HEK293 (cell line): ENCODE measurements at regions not wholly inside any gene's neighbourhood (a gene's known extent, or its start where the extent isn't known, plus 50 kb on each side); places are given as distances from the start of the nearest gene placed in this dataset.
"Not testable (repeated sequence)": the region's sequence is repeated elsewhere in the genome, so short reads cannot be mapped to it uniquely, and the experiment has no call there.

ENCODE experiments used
- CTCF ChIA-PET: fragments of 350-600 bp; formaldehyde crosslinking; extraction: SDS; loops from one replicate; lab custom pipeline; 2021; ENCODE audit warnings: antibody characterized with exemption; lab: Yijun Ruan, JAX
- POLR2A ChIA-PET: fragments of 300-600 bp; formaldehyde crosslinking; extraction: SDS; loops from one replicate; lab custom pipeline; 2020; ENCODE audit warnings: antibody characterized with exemption, inconsistent platforms; lab: Yijun Ruan, JAX
- H3K27ac ChIP-seq: fragments of 200-500 bp; sonication (Bioruptor generic); 2 replicates; pipeline ENCODE4 v1.5.1; 2014; ENCODE audit warnings: low read depth, low read length, control low read depth, inconsistent platforms; ENCODE audit errors: extremely low read depth
- H3K36me3 ChIP-seq, 2 experiments: fragments of 200-500 bp in 1 of 2; sonication (Bioruptor generic) in 1 of 2; 1 replicate in 1 of 2; 2 replicates in 1 of 2; pipeline ENCODE4 v1.5.1; 2014 to 2017; ENCODE audit warnings: inconsistent platforms in 2 of 2, low read length in 2 of 2; ENCODE audit not compliant: control insufficient read depth in 2 of 2, insufficient read depth in 1 of 2
- H3K4me1 ChIP-seq: fragments of 200-500 bp; sonication (Bioruptor generic); 2 replicates; pipeline ENCODE4 v1.5.1; 2014; ENCODE audit warnings: mild to moderate bottlenecking, low read length, inconsistent platforms; ENCODE audit not compliant: control insufficient read depth, insufficient read depth
- H3K4me3 ChIP-seq: 2 replicates; pipeline ENCODE4 v1.5.1; 2011; ENCODE audit warnings: low read depth, mild to moderate bottlenecking, control low read depth, low read length, moderate library complexity
- H3K9me3 ChIP-seq: fragments of 200-500 bp; sonication (Bioruptor generic); 2 replicates; pipeline ENCODE4 v1.5.1; 2014; ENCODE audit warnings: low read depth, low read length, inconsistent platforms; ENCODE audit not compliant: control insufficient read depth, insufficient read depth
- KLF1 ChIP-seq: fragments of 450-650 bp; formaldehyde crosslinking; IDR thresholded peaks from 2 replicates; pipeline ENCODE4 v1.5.1; 2016; ENCODE audit warnings: missing biosample characterization, missing genetic modification characterization
- KLF9 ChIP-seq: fragments of 450-650 bp; formaldehyde crosslinking; IDR thresholded peaks from 2 replicates; pipeline ENCODE4 v1.5.1; 2016; ENCODE audit warnings: missing biosample characterization, missing genetic modification characterization, low read depth
- MYNN ChIP-seq: fragments of 450-650 bp; formaldehyde crosslinking; IDR thresholded peaks from 2 replicates; pipeline ENCODE4 v1.5.1; 2016; ENCODE audit warnings: missing biosample characterization, missing genetic modification characterization, borderline replicate concordance
- ZFP41 ChIP-seq: fragments of 450-650 bp; formaldehyde crosslinking; IDR thresholded peaks from 2 replicates; pipeline ENCODE4 v1.5.1; 2016; ENCODE audit warnings: missing biosample characterization, missing genetic modification characterization, borderline replicate concordance
- ZNF10 ChIP-seq: fragments of 450-650 bp; formaldehyde crosslinking; IDR thresholded peaks from 2 replicates; pipeline ENCODE4 v1.5.1; 2017; ENCODE audit warnings: missing biosample characterization, missing genetic modification characterization
- ZNF112 ChIP-seq: fragments of 450-650 bp; formaldehyde crosslinking; IDR thresholded peaks from 2 replicates; pipeline ENCODE4 v1.5.0; 2017; ENCODE audit warnings: missing biosample characterization, missing genetic modification characterization
- ZNF114 ChIP-seq: fragments of 450-650 bp; formaldehyde crosslinking; IDR thresholded peaks from 2 replicates; pipeline ENCODE4 v1.5.0; 2017; ENCODE audit warnings: missing biosample characterization, missing genetic modification characterization
- ZNF132 ChIP-seq: fragments of 450-650 bp; formaldehyde crosslinking; IDR thresholded peaks from 2 replicates; pipeline ENCODE4 v1.5.1; 2017; ENCODE audit warnings: missing biosample characterization, missing genetic modification characterization, borderline replicate concordance
- ZNF280C ChIP-seq: fragments of 450-650 bp; formaldehyde crosslinking; IDR thresholded peaks from 2 replicates; pipeline ENCODE4 v1.5.1; 2016; ENCODE audit warnings: missing biosample characterization, missing genetic modification characterization
- ZNF555 ChIP-seq: fragments of 450-650 bp; formaldehyde crosslinking; conservative IDR thresholded peaks from 2 replicates; pipeline ENCODE4 v1.5.1; 2017; ENCODE audit warnings: missing biosample characterization, mild to moderate bottlenecking, missing genetic modification characterization, inconsistent platforms
- ZNF600 ChIP-seq: fragments of 450-650 bp; formaldehyde crosslinking; IDR thresholded peaks from 2 replicates; pipeline ENCODE4 v1.5.1; 2016; ENCODE audit warnings: missing biosample characterization, missing genetic modification characterization
- ZNF621 ChIP-seq: fragments of 450-650 bp; formaldehyde crosslinking; IDR thresholded peaks from 2 replicates; pipeline ENCODE4 v1.5.1; 2017; ENCODE audit warnings: missing biosample characterization, missing genetic modification characterization
- ZNF629 ChIP-seq: fragments of 450-650 bp; formaldehyde crosslinking; IDR thresholded peaks from 2 replicates; pipeline ENCODE4 v1.5.1; 2017; ENCODE audit warnings: missing biosample characterization, missing genetic modification characterization
- ZNF76 ChIP-seq: fragments of 450-650 bp; formaldehyde crosslinking; IDR thresholded peaks from 2 replicates; pipeline ENCODE4; 2016; ENCODE audit warnings: low read depth, missing biosample characterization, missing genetic modification characterization, borderline replicate concordance
- ZNF785 ChIP-seq: fragments of 450-650 bp; formaldehyde crosslinking; IDR thresholded peaks from 2 replicates; pipeline ENCODE4 v1.5.1; 2016; ENCODE audit warnings: missing biosample characterization, missing genetic modification characterization
- ZNF792 ChIP-seq: fragments of 450-650 bp; formaldehyde crosslinking; IDR thresholded peaks from 2 replicates; pipeline ENCODE4 v1.5.1; 2016; ENCODE audit warnings: missing biosample characterization, missing genetic modification characterization
- ZXDB ChIP-seq: fragments of 450-650 bp; formaldehyde crosslinking; IDR thresholded peaks from 2 replicates; pipeline ENCODE4 v1.5.1; 2016; ENCODE audit warnings: missing biosample characterization, missing genetic modification characterization
- TF ChIP-seq, protein P1 (sequence below): fragments of 450-650 bp; formaldehyde crosslinking; IDR thresholded peaks from 2 replicates; pipeline ENCODE4 v1.5.1; 2016; ENCODE audit warnings: missing biosample characterization, missing genetic modification characterization

- no peak for TF ChIP-seq ZNF132
- TF ChIP-seq MYNN (tag by site-specific recombination) = no peak
- TF ChIP-seq, protein P1, sequence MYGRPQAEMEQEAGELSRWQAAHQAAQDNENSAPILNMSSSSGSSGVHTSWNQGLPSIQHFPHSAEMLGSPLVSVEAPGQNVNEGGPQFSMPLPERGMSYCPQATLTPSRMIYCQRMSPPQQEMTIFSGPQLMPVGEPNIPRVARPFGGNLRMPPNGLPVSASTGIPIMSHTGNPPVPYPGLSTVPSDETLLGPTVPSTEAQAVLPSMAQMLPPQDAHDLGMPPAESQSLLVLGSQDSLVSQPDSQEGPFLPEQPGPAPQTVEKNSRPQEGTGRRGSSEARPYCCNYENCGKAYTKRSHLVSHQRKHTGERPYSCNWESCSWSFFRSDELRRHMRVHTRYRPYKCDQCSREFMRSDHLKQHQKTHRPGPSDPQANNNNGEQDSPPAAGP (tag by site-specific recombination) = no peak
- no peak for TF ChIP-seq ZNF629
Measured at GRCh38 chr7:17046259-17046658, 164.5 kb upstream of the AGR3 start (continued).

DNA sequence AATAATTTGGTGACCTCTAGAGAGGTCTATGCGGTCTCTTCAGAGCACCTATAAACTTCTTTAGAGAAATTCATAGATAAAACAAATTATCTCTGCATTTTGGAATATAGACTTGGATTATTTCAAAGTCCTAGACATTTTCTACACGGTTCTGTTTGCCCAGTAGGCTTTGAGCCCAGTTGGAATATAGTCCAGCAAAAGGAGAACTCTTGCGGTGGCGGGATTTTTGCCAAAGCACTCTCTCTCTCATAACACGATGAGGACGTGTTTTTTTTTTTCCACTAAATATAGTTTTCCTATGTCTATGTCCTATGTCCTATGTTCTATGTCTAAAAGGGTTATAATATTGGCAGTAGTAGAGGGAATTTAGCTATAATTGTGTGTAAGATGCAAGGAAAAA is 164.9 kb upstream of the AGR3 start:
- H3K9me3 ChIP-seq = no peaks in the 10 kb centered on the region
- no peaks in the 10 kb centered on the region for H3K36me3 ChIP-seq
- CTCF ChIA-PET = interaction anchor here (0.6 kb wide), 1 partner anchor 272 kb away, joined by 7 read pairs; no protein-coding TSS in a partner anchor
- no peak for TF ChIP-seq ZXDB
- H3K4me1 ChIP-seq = peaks cover 1% of the 10 kb centered on the region
- POLR2A ChIA-PET = no interaction called here
- no peak overlapping the region for H3K4me3 ChIP-seq
- no peak overlapping the region for H3K27ac ChIP-seq

GRCh38 chr7:17053164-17053563 is 171.4 kb upstream of the AGR3 start:
- POLR2A ChIA-PET, H3K9me3 ChIP-seq, H3K4me1 ChIP-seq, H3K36me3 ChIP-seq, H3K27ac ChIP-seq, CTCF ChIA-PET, H3K4me3 ChIP-seq: not testable (repeated sequence)

DNA sequence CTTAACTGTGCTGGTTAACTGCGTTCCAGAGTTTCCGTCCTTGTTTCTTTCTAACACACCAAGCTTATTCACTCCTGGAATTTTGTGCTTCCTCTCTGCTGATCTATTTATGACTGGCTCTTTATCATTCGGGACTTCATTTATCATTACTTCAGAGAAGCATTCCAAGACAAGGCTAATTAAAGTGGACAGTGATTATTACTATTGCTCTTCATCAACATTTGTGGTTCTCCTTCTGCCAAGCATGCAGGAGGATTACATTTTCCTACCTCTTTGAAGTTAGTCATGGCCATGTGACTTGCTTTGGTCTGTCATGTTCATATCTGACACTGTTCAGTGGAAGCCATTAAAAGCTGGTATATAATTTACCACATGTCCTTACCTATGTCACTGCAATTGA is 172.4 kb upstream of the AGR3 start:
- ChIA-PET CTCF (interaction anchor here (0.6 to 1.4 kb wide), 3 partner anchors 9 to 548 kb away, joined by 3 to 6 read pairs (median 3); no protein-coding TSS in a partner anchor), POLR2A (no interaction called here)
- Histone ChIP-seq H3K9me3 (no peaks in the 10 kb centered on the region), H3K36me3 (no peaks in the 10 kb centered on the region), H3K27ac (no peak overlapping the region), H3K4me3 (no peak overlapping the region), H3K4me1 (no peaks in the 10 kb centered on the region)
- TF ChIP-seq ZNF792 (tag by site-specific recombination) (no peak), ZNF114 (no peak), ZNF600 (no peak), ZNF112 (no peak), ZNF10 (tag by site-specific recombination) (no peak), ZNF621 (no peak), ZFP41 (tag by site-specific recombination) (no peak), ZNF555 (tag by site-specific recombination) (no peak), ZNF785 (tag by site-specific recombination) (no peak), ZNF76 (tag by site-specific recombination) (no peak), KLF9 (no peak), KLF1 (tag by site-specific recombination) (no peak), ZNF280C (tag by site-specific recombination) (no peak)
